K562 (cell line): ENCODE measurements at regions not wholly inside any gene's neighbourhood (a gene's known extent, or its start where the extent isn't known, plus 50 kb on each side); places are given as distances from the start of the nearest gene placed in this dataset.

Experiments used
- ATF1 ChIP-seq, 2 experiments: fragments of 450-650 bp in 1 of 2; IDR thresholded peaks; 2 replicates each; pipeline ENCODE4 v1.6.1; 2016; ENCODE audit warnings: missing compliant biosample characterization in 1 of 2, missing genetic modification characterization in 1 of 2
- CEBPB ChIP-seq: fragments of 450-650 bp; IDR thresholded peaks from 2 replicates; pipeline ENCODE4 v1.6.1; 2016; ENCODE audit warnings: missing genetic modification characterization, missing compliant biosample characterization
- CTCF ChIP-seq, 3 experiments: IDR thresholded peaks in 2 of 3; conservative IDR thresholded peaks in 1 of 3; 2 replicates each; pipeline ENCODE4 v1.5.1; 2011 to 2012; ENCODE audit warnings: low read length in 3 of 3, mild to moderate bottlenecking in 3 of 3, control low read depth in 2 of 3, improper control_type of control experiment in 1 of 3, inconsistent platforms in 1 of 3, low read depth in 1 of 3, mixed read lengths in 1 of 3, moderate library complexity in 1 of 3; ENCODE audit not compliant: insufficient read depth in 2 of 3
- POLR2G ChIP-seq: fragments of 200-400 bp; formaldehyde crosslinking; IDR thresholded peaks from 2 replicates; pipeline ENCODE4 v1.6.1; 2017; ENCODE audit warnings: low read depth, mild to moderate bottlenecking, antibody characterized with exemption, low read length, moderate library complexity
- YY1 ChIP-seq, 3 experiments: IDR thresholded peaks; 2 replicates each; pipeline ENCODE4 v1.6.1; 2011; ENCODE audit warnings: low read length in 2 of 3, mild to moderate bottlenecking in 2 of 3, moderate library complexity in 2 of 3, borderline replicate concordance in 1 of 3, control low read depth in 1 of 3, low read depth in 1 of 3; ENCODE audit not compliant: insufficient read depth in 3 of 3, insufficient replicate concordance in 2 of 3, control insufficient read depth in 1 of 3, insufficient read length in 1 of 3; ENCODE audit errors: extremely low read depth in 1 of 3

DNA sequence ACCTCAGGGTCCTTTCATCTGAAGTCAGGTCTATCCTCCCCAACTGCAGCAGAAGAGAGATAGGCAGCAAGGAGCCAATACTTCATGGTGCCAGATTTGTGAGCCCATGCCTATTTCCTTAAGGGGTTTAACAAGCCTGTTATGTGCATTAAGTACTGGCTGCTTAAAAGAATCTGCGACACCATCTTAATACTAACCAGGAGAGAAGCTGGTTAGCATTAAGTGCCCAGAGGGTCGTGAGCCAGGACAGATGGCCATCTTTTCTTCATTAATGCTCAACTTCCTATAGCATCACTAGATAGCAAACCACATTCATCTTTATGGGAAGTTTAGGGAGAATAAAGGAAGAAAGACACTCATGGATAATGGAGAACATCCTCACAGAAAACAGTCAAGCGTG lies 289.1 kb downstream of the ETAA1 start:
- TF ChIP-seq CTCF (IDR thresholded peaks at IDR 0.05 in 2 of 3, conservative IDR thresholded peaks at IDR 0.05 in 1 of 3; ENCODE audit: insufficient read depth in 2 of 3, low read depth in 1 of 3, low read length in 3 of 3) (no peak), CEBPB (tag) (no peak), YY1 (IDR thresholded peaks at IDR 0.05; ENCODE audit: borderline replicate concordance in 1 of 3, control insufficient read depth in 1 of 3, extremely low read depth in 1 of 3, insufficient read depth in 3 of 3, insufficient read length in 1 of 3, insufficient replicate concordance in 2 of 3, low read depth in 1 of 3, low read length in 2 of 3) (no peak), ATF1 (CRISPR knock-in tag; IDR thresholded peaks at IDR 0.05) (no peak), ATF1 (tag; IDR thresholded peaks at IDR 0.05) (no peak), POLR2G (no peak)
